ENCODE measurements at regions not wholly inside any gene's neighbourhood (a gene's known extent, or its start where the extent isn't known, plus 50 kb on each side); places are given as distances from the start of the nearest gene placed in this dataset.

GRCh38 chr2:128984855-128985254, 666.2 kb upstream of the HS6ST1 start:
- no peak for DNase-seq

GRCh38 chr2:128986026-128986715, 667.5 kb upstream of the HS6ST1 start:
- DNase-seq = peak in 19 of 58 donors; percentile 6 to 63 (median 38)

GRCh38 chr2:128986867-128987268, 668.2 kb upstream of the HS6ST1 start:
- no peak for DNase-seq

- DNase-seq = no peak
Observed at GRCh38 chr2:128988326-128988725, 669.7 kb upstream of the HS6ST1 start.

GRCh38 chr2:128988967-128989366, 670.3 kb upstream of the HS6ST1 start:
- DNase-seq = no peak

- no peak for DNase-seq
Observed at GRCh38 chr2:128995086-128995485, 676.4 kb upstream of the HS6ST1 start.

- no peak for DNase-seq
Observed at GRCh38 chr2:128996078-128996477, 677.4 kb upstream of the HS6ST1 start.

- DNase-seq = no peak
Observed at GRCh38 chr2:128997166-128997866, 678.6 kb upstream of the HS6ST1 start.

GRCh38 chr2:129001926-129002325, 683.3 kb upstream of the HS6ST1 start:
- DNase-seq = no peak

- no peak for DNase-seq
Observed at GRCh38 chr2:129002751-129003150, 684.1 kb upstream of the HS6ST1 start.

- no peak for DNase-seq
Observed at GRCh38 chr2:129004485-129004884, 685.8 kb upstream of the HS6ST1 start.

- DNase-seq = no peak
Observed at GRCh38 chr2:129004940-129005490, 686.3 kb upstream of the HS6ST1 start.

- DNase-seq = no peak
Observed at GRCh38 chr2:129006135-129006886, 687.6 kb upstream of the HS6ST1 start.

GRCh38 chr2:129006901-129007300, 688.2 kb upstream of the HS6ST1 start:
- DNase-seq = no peak

- DNase-seq = peak in 1 of 58 donors; percentile 21
Observed at GRCh38 chr2:129008055-129008880, 689.6 kb upstream of the HS6ST1 start.

- no peak for DNase-seq
Observed at GRCh38 chr2:129008881-129009554, 690.4 kb upstream of the HS6ST1 start.

GRCh38 chr2:129009555-129010146, 691.0 kb upstream of the HS6ST1 start:
- DNase-seq = no peak

GRCh38 chr2:129010262-129010661, 691.6 kb upstream of the HS6ST1 start:
- DNase-seq = no peak

GRCh38 chr2:129011466-129012061, 692.9 kb upstream of the HS6ST1 start:
- no peak for DNase-seq

- no peak for DNase-seq
Observed at GRCh38 chr2:129014432-129014831, 695.8 kb upstream of the HS6ST1 start.
